ENCODE measurements at regions not wholly inside any gene's neighbourhood (a gene's known extent, or its start where the extent isn't known, plus 50 kb on each side); places are given as distances from the start of the nearest gene placed in this dataset.
A peak's percentile ranks its signal among the peaks of the same experiment; 100 is the strongest.
"Not testable (repeated sequence)": the region's sequence is repeated elsewhere in the genome, so short reads cannot be mapped to it uniquely, and the experiment has no call there.

DNA sequence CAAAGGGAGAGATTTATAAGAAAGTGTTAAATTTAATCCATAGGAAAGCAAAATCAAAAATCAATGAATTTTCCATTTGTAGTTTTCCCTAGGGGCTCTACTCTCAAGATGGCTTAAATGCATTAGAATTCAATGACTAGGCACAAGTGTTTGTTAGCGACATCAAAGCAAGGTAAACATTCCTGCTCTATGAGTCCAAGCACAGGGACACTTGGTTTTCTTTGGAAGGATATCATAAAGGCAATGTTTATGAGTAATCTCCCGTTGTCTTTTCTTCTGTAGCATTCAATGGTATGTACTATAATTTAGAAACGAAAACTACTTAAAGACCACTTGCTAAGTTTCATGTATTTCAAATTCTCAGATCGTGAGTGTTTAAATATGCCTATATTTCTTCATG is 54.8 kb upstream of the ZNF717 start:
- not testable (repeated sequence) for H2BK5ac ChIP-seq (ENCODE audit: low read length); H3K4me2 ChIP-seq (ENCODE audit: low read length); H4K8ac ChIP-seq (ENCODE audit: low read depth, low read length); H4K5ac ChIP-seq (ENCODE audit: low read length); H3K4me1 ChIP-seq (ENCODE audit: control insufficient read depth, low read depth, low read length); H2BK120ac ChIP-seq (ENCODE audit: low read depth, low read length); H3K23ac ChIP-seq (ENCODE audit: low read length); H3K9ac ChIP-seq (ENCODE audit: low read length); H2AK5ac ChIP-seq (ENCODE audit: low read length); H3K4me3 ChIP-seq (ENCODE audit: low read length); H3K18ac ChIP-seq (ENCODE audit: low read length); H3K56ac ChIP-seq (ENCODE audit: low read length); H3K36me3 ChIP-seq (ENCODE audit: control insufficient read depth, insufficient read depth, low read length); H3K79me1 ChIP-seq (ENCODE audit: low read length); H3K79me2 ChIP-seq (ENCODE audit: control insufficient read depth, insufficient read depth, low read length); H3K27me3 ChIP-seq (ENCODE audit: insufficient read depth, low read length, poor library complexity); H3K4ac ChIP-seq (ENCODE audit: low read depth, low read length); H2BK15ac ChIP-seq (replicated peaks; ENCODE audit: low read depth); H3K27ac ChIP-seq (ENCODE audit: low read depth, low read length)
- no CpG with 5 or more reads among the region's 4 CpGs for WGBS (ENCODE audit: extremely low coverage, insufficient coverage, low lambda C conversion rate)
- peak; percentile 36 for DNase-seq

DNA sequence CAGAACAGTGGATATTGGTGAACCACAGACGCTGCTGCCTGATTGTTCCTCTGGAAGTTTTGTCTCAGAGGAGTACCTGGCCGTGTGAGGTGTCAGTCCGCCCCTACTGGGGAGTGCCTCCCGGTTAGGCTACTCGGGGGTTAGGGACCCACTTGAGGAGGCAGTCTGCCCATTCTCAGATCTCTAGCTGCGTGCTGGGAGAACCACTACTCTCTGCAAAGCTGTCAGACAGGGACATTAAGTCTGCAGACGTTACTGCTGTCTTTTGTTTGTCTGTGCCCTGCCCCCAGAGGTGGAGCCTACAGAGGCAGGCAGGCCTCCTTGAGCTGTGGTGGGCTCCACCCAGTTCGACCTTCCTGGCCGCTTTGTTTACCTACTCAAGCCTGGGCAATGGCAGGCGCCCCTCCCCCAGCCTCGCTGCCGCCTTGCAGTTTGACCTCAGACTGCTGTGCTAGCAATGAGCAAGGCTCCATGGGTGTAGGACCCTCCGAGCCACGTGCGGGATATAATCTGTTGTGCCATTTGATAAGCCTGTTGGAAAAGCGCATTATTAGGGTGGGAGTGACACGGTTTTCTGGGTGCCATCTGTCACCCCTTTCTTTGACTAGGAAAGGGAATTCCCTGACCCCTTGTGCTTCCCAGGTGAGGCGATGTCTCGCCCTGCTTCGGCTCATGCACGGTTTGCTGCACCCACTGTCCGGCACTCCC is 65.1 kb upstream of the ZNF717 start:
- H3K18ac ChIP-seq (ENCODE audit: low read length); H3K4me2 ChIP-seq (ENCODE audit: low read length); H3K27ac ChIP-seq (ENCODE audit: low read depth, low read length); H2BK5ac ChIP-seq (ENCODE audit: low read length); H3K9ac ChIP-seq (ENCODE audit: low read length); H4K5ac ChIP-seq (ENCODE audit: low read length); H3K4ac ChIP-seq (ENCODE audit: low read depth, low read length); H3K23ac ChIP-seq (ENCODE audit: low read length); H3K79me1 ChIP-seq (ENCODE audit: low read length); H2BK15ac ChIP-seq (replicated peaks; ENCODE audit: low read depth); H4K8ac ChIP-seq (ENCODE audit: low read depth, low read length); H3K27me3 ChIP-seq (ENCODE audit: insufficient read depth, low read length, poor library complexity); H3K36me3 ChIP-seq (ENCODE audit: control insufficient read depth, insufficient read depth, low read length); H2BK120ac ChIP-seq (ENCODE audit: low read depth, low read length); H3K4me3 ChIP-seq (ENCODE audit: low read length); H3K4me1 ChIP-seq (ENCODE audit: control insufficient read depth, low read depth, low read length); H2AK5ac ChIP-seq (ENCODE audit: low read length); H3K79me2 ChIP-seq (ENCODE audit: control insufficient read depth, insufficient read depth, low read length): not testable (repeated sequence)
- peak overlapping the region; percentile 52 for H3K56ac ChIP-seq (ENCODE audit: low read length)
- no CpG with 5 or more reads among the region's 22 CpGs for whole genome bisulfite sequencing (ENCODE audit: extremely low coverage, insufficient coverage, low lambda C conversion rate)
- peak; percentile 64 for DNase-seq

DNA sequence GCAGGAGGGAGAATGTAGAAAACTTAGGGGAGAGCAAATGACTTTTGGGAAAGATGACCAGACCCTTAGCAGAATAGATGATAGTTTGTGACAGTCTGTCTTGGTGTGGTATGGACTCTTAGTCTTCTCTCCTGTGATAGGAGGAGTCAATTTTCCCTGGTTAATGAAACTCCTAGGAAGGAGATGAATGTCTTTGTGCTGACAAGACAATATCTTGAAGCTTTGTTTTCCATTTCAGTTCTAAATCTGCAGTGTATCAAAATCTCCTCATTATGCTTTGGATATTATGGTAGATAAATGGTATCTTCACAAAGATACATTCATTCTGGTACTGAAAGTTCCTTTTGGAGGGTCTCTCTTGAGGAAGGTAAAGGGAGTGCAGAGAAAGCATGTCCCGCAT is 77.8 kb upstream of the ZNF717 start:
- Histone ChIP-seq H2BK5ac (ENCODE audit: low read length) (no peak overlapping the region), H3K27me3 (ENCODE audit: insufficient read depth, low read length, poor library complexity) (no peaks in the 10 kb centered on the region), H3K4me1 (ENCODE audit: control insufficient read depth, low read depth, low read length) (no peaks in the 10 kb centered on the region), H4K5ac (ENCODE audit: low read length) (no peak overlapping the region), H3K27ac (ENCODE audit: low read depth, low read length) (no peak overlapping the region), H3K4me2 (ENCODE audit: low read length) (no peak overlapping the region), H3K23ac (ENCODE audit: low read length) (no peak overlapping the region), H3K4me3 (ENCODE audit: low read length) (no peak overlapping the region), H4K8ac (ENCODE audit: low read depth, low read length) (no peak overlapping the region), H2AK5ac (ENCODE audit: low read length) (no peak overlapping the region), H3K79me2 (ENCODE audit: control insufficient read depth, insufficient read depth, low read length) (no peaks in the 10 kb centered on the region), H3K56ac (ENCODE audit: low read length) (no peak overlapping the region), H3K4ac (ENCODE audit: low read depth, low read length) (no peak overlapping the region), H3K79me1 (ENCODE audit: low read length) (no peaks in the 10 kb centered on the region), H3K9ac (ENCODE audit: low read length) (no peak overlapping the region), H2BK15ac (replicated peaks; ENCODE audit: low read depth) (no peak overlapping the region), H2BK120ac (ENCODE audit: low read depth, low read length) (no peak overlapping the region), H3K18ac (ENCODE audit: low read length) (no peak overlapping the region), H3K36me3 (ENCODE audit: control insufficient read depth, insufficient read depth, low read length) (no peaks in the 10 kb centered on the region)
- WGBS (ENCODE audit: extremely low coverage, insufficient coverage, low lambda C conversion rate): no CpG with 5 or more reads among the region's 1 CpG
- DNase-seq: no peak

DNA sequence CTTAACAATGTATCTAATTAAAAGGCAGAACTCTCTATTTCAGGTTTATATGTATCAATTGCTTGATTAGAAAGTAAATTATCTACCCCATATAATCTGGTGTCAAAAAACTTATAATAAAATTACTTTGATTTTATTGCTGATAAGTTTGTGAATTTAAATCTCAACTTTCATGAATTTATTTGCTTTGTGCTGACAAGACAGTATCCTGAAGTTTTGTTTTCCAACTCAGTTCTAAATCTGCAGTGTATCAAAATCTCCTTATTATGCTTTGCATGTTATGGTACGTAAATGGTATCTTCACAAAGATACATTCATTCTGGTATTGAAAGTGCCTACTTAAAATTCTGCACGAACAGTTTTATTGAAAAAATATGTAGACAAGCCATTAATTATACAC is 78.5 kb upstream of the ZNF717 start:
- Histone ChIP-seq H2BK15ac (replicated peaks; ENCODE audit: low read depth) (no peak overlapping the region), H3K4me2 (ENCODE audit: low read length) (no peak overlapping the region), H3K4me1 (ENCODE audit: control insufficient read depth, low read depth, low read length) (no peaks in the 10 kb centered on the region), H3K56ac (ENCODE audit: low read length) (no peak overlapping the region), H3K79me1 (ENCODE audit: low read length) (no peaks in the 10 kb centered on the region), H4K8ac (ENCODE audit: low read depth, low read length) (no peak overlapping the region), H3K27me3 (ENCODE audit: insufficient read depth, low read length, poor library complexity) (no peaks in the 10 kb centered on the region), H3K23ac (ENCODE audit: low read length) (no peak overlapping the region), H3K4ac (ENCODE audit: low read depth, low read length) (no peak overlapping the region), H3K9ac (ENCODE audit: low read length) (no peak overlapping the region), H3K18ac (ENCODE audit: low read length) (no peak overlapping the region), H2BK120ac (ENCODE audit: low read depth, low read length) (no peak overlapping the region), H3K79me2 (ENCODE audit: control insufficient read depth, insufficient read depth, low read length) (no peaks in the 10 kb centered on the region), H3K36me3 (ENCODE audit: control insufficient read depth, insufficient read depth, low read length) (no peaks in the 10 kb centered on the region), H4K5ac (ENCODE audit: low read length) (no peak overlapping the region), H2AK5ac (ENCODE audit: low read length) (no peak overlapping the region), H3K27ac (ENCODE audit: low read depth, low read length) (no peak overlapping the region), H3K4me3 (ENCODE audit: low read length) (no peak overlapping the region), H2BK5ac (ENCODE audit: low read length) (no peak overlapping the region)
- no CpG with 5 or more reads among the region's 2 CpGs for WGBS (ENCODE audit: extremely low coverage, insufficient coverage, low lambda C conversion rate)
- DNase-seq: no peak

DNA sequence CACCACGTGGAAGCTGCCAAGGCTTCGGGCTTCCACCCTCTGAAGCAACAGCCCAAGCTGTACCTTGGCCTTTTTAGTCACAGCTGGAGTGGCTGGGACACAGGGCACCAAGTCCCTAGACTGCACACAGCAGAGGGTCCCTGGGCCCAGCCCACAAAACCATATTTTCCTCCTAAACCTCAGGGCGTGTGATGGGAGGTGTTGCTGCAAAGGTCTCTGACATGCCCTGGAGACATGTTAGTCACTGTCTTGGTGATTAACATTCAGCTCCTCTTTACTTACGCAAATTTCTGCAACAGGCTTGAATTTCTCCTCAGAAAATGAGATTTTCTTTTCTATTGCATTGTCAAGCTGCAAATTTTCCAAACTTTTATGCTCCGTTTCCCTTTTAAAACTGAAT is 98.4 kb upstream of the ZNF717 start:
- H3K27ac ChIP-seq (ENCODE audit: low read depth, low read length); H3K23ac ChIP-seq (ENCODE audit: low read length); H4K8ac ChIP-seq (ENCODE audit: low read depth, low read length); H3K9ac ChIP-seq (ENCODE audit: low read length); H3K18ac ChIP-seq (ENCODE audit: low read length); H3K36me3 ChIP-seq (ENCODE audit: control insufficient read depth, insufficient read depth, low read length); H2BK120ac ChIP-seq (ENCODE audit: low read depth, low read length); H4K5ac ChIP-seq (ENCODE audit: low read length); H3K79me2 ChIP-seq (ENCODE audit: control insufficient read depth, insufficient read depth, low read length); H3K4me2 ChIP-seq (ENCODE audit: low read length); H2AK5ac ChIP-seq (ENCODE audit: low read length); H3K4me3 ChIP-seq (ENCODE audit: low read length); H2BK15ac ChIP-seq (replicated peaks; ENCODE audit: low read depth); H3K27me3 ChIP-seq (ENCODE audit: insufficient read depth, low read length, poor library complexity); H3K56ac ChIP-seq (ENCODE audit: low read length); H3K79me1 ChIP-seq (ENCODE audit: low read length); H2BK5ac ChIP-seq (ENCODE audit: low read length); H3K4ac ChIP-seq (ENCODE audit: low read depth, low read length); H3K4me1 ChIP-seq (ENCODE audit: control insufficient read depth, low read depth, low read length): not testable (repeated sequence)
- peak; percentile 19 for DNase-seq
- no CpG with 5 or more reads among the region's 5 CpGs for WGBS (ENCODE audit: extremely low coverage, insufficient coverage, low lambda C conversion rate)

DNA sequence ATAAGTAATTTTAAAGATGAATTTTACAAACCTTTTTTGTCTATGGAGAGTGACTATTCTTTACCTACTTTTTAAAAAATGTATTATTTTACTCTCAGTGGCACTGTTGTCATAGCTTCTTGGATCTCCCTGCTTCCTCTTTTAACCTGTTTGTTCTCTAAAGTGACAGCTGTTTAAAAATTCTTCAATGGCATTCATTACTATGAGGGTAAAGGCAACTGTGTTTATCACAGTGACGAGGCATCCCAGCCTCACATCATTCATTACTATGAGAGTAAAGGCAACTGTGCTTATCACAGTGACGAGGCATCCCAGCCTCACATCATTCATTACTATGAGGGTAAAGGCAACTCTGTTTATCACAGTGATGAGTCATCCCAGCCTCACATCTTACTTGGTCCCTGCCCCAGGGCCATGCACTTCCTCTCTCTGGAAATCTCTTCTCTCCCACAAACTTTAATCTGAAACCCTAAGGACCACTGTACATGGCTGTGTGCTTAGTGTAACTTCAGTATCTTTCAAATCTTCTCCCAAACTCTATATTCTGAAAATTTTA is 101.7 kb upstream of the ZNF717 start:
- Histone ChIP-seq H3K4ac (ENCODE audit: low read depth, low read length) (no peak overlapping the region), H3K4me1 (ENCODE audit: control insufficient read depth, low read depth, low read length) (no peaks in the 10 kb centered on the region), H3K18ac (ENCODE audit: low read length) (no peak overlapping the region), H3K79me2 (ENCODE audit: control insufficient read depth, insufficient read depth, low read length) (no peaks in the 10 kb centered on the region), H2BK5ac (ENCODE audit: low read length) (no peak overlapping the region), H4K5ac (ENCODE audit: low read length) (no peak overlapping the region), H3K9ac (ENCODE audit: low read length) (no peak overlapping the region), H3K4me3 (ENCODE audit: low read length) (no peak overlapping the region), H2AK5ac (ENCODE audit: low read length) (no peak overlapping the region), H3K56ac (ENCODE audit: low read length) (no peak overlapping the region), H3K79me1 (ENCODE audit: low read length) (no peaks in the 10 kb centered on the region), H3K36me3 (ENCODE audit: control insufficient read depth, insufficient read depth, low read length) (no peaks in the 10 kb centered on the region), H2BK15ac (replicated peaks; ENCODE audit: low read depth) (no peak overlapping the region), H3K27ac (ENCODE audit: low read depth, low read length) (no peak overlapping the region), H2BK120ac (ENCODE audit: low read depth, low read length) (no peak overlapping the region), H3K4me2 (ENCODE audit: low read length) (no peak overlapping the region), H3K27me3 (ENCODE audit: insufficient read depth, low read length, poor library complexity) (no peaks in the 10 kb centered on the region), H3K23ac (ENCODE audit: low read length) (no peak overlapping the region), H4K8ac (ENCODE audit: low read depth, low read length) (no peak overlapping the region)
- peak; percentile 65 for DNase-seq
- WGBS (ENCODE audit: extremely low coverage, insufficient coverage, low lambda C conversion rate): no CpG with 5 or more reads among the region's 2 CpGs

Measured in mesendoderm (in vitro differentiated cells).